SH-SY5Y (cell line): ENCODE measurements at regions not wholly inside any gene's neighbourhood (a gene's known extent, or its start where the extent isn't known, plus 50 kb on each side); places are given as distances from the start of the nearest gene placed in this dataset.

Experiments used
- GATA2 ChIP-seq: IDR thresholded peaks from 2 replicates; pipeline ENCODE4 v1.6.1; 2011; ENCODE audit warnings: mild to moderate bottlenecking, low read depth, low read length
- GATA3 ChIP-seq: IDR thresholded peaks from 2 replicates; pipeline ENCODE4 v1.6.1; 2011; ENCODE audit warnings: low read depth, mild to moderate bottlenecking, low read length, moderate library complexity

GRCh38 chr2:120472891-120473309 lies 127.0 kb downstream of the INHBB start:
- TF ChIP-seq GATA3 = no peak
- TF ChIP-seq GATA2 = no peak
